K562 (cell line): ENCODE measurements at regions not wholly inside any gene's neighbourhood (a gene's known extent, or its start where the extent isn't known, plus 50 kb on each side); places are given as distances from the start of the nearest gene placed in this dataset.

ENCODE experiments used
- ADNP ChIP-seq: fragments of 200-800 bp; sonication (Bioruptor generic); IDR thresholded peaks from 2 replicates; pipeline ENCODE4 v1.6.1; 2016; ENCODE audit warnings: missing genetic modification characterization, missing compliant biosample characterization
- CXXC5 ChIP-seq: fragments of 250-450 bp; sonication (Bioruptor Pico); IDR thresholded peaks from 2 replicates; pipeline ENCODE4 v1.8.0; 2022; ENCODE audit warnings: inconsistent platforms, mild to moderate bottlenecking, moderate library complexity
- FOXM1 ChIP-seq, 2 experiments: fragments of 450-650 bp in 1 of 2; sonication (generic) in 1 of 2; formaldehyde crosslinking in 1 of 2; IDR thresholded peaks; 2 replicates each; pipeline versions ENCODE4 v1.6.1 to v1.9.0; 2017 to 2022; ENCODE audit warnings: low read depth in 2 of 2, mild to moderate bottlenecking in 2 of 2, missing genetic modification reagents in 1 of 2, moderate library complexity in 1 of 2
- FOXP4 ChIP-seq: sonication (generic); formaldehyde crosslinking; IDR thresholded peaks from 2 replicates; pipeline ENCODE4 v1.8.0; 2022; ENCODE audit warnings: mild to moderate bottlenecking, missing genetic modification reagents, borderline replicate concordance
- JUND ChIP-seq, 2 experiments: IDR thresholded peaks; 2 replicates in 1 of 2; 3 replicates in 1 of 2; pipeline ENCODE4 v1.6.1; 2011; ENCODE audit warnings: borderline replicate concordance in 2 of 2, low read depth in 2 of 2, low read length in 2 of 2, improper control_type of control experiment in 1 of 2, missing biosample characterization in 1 of 2, missing genetic modification characterization in 1 of 2, missing genetic modification reagents in 1 of 2
- MBD2 ChIP-seq: sonication (generic); IDR thresholded peaks from 2 replicates; pipeline ENCODE4 v1.6.1; 2016; ENCODE audit warnings: low read depth, borderline replicate concordance
- MXD1 ChIP-seq: fragments of 250-450 bp; sonication (Bioruptor Pico); IDR thresholded peaks from 2 replicates; pipeline ENCODE4 v1.8.0; 2021; ENCODE audit warnings: borderline replicate concordance, mild to moderate bottlenecking, moderate library complexity; ENCODE audit not compliant: poor library complexity, severe bottlenecking
- PYGO2 ChIP-seq: fragments of 450-650 bp; IDR thresholded peaks from 2 replicates; pipeline ENCODE4 v1.6.1; 2016; ENCODE audit warnings: mild to moderate bottlenecking, missing genetic modification characterization, moderate library complexity, missing compliant biosample characterization
- RBBP5 ChIP-seq: fragments of 200-600 bp; sonication (generic); IDR thresholded peaks from 2 replicates; pipeline ENCODE4 v1.6.1; 2012; ENCODE audit warnings: borderline replicate concordance, mild to moderate bottlenecking, low read length, control low read depth, inconsistent platforms; ENCODE audit not compliant: insufficient read depth, poor library complexity, severe bottlenecking
- RBM14 ChIP-seq: fragments of 200-400 bp; formaldehyde crosslinking; IDR thresholded peaks from 2 replicates; pipeline ENCODE4 v1.6.1; 2018; ENCODE audit warnings: low read depth, mild to moderate bottlenecking, low read length, moderate library complexity, borderline replicate concordance; ENCODE audit not compliant: insufficient read depth
- SAFB ChIP-seq: fragments of 200-400 bp; formaldehyde crosslinking; IDR thresholded peaks from 2 replicates; pipeline ENCODE4 v1.6.1; 2017; ENCODE audit warnings: low read depth, low read length, borderline replicate concordance
- SMAD4 ChIP-seq: fragments of 250-450 bp; sonication (Bioruptor Pico); conservative IDR thresholded peaks from 2 replicates; pipeline ENCODE4 v1.8.0; 2021; ENCODE audit warnings: inconsistent platforms, mild to moderate bottlenecking, moderate library complexity
- SNRNP70 ChIP-seq: fragments of 200-400 bp; formaldehyde crosslinking; optimal IDR thresholded peaks from 2 replicates; pipeline ENCODE3; 2017; ENCODE audit warnings: low read depth, low read length
- SPI1 ChIP-seq: IDR thresholded peaks from 2 replicates; pipeline ENCODE4 v1.6.1; 2011; ENCODE audit warnings: low read depth, low read length, control low read depth, borderline replicate concordance
- SRSF3 ChIP-seq: fragments of 200-400 bp; formaldehyde crosslinking; IDR thresholded peaks from 2 replicates; pipeline ENCODE4 v1.6.1; 2016; ENCODE audit warnings: mild to moderate bottlenecking, low read length, moderate library complexity; ENCODE audit not compliant: insufficient read depth
- SRSF7 ChIP-seq: fragments of 200-400 bp; formaldehyde crosslinking; optimal IDR thresholded peaks from 2 replicates; pipeline ENCODE3; 2017; ENCODE audit warnings: mild to moderate bottlenecking, low read depth, low read length
- TSHZ1 ChIP-seq: fragments of 250-450 bp; sonication (Bioruptor Pico); IDR thresholded peaks from 2 replicates; pipeline ENCODE4 v1.4.0; 2020; ENCODE audit warnings: mild to moderate bottlenecking, moderate library complexity
- ZNF140 ChIP-seq: fragments of 250-450 bp; sonication (Bioruptor Pico); IDR thresholded peaks from 2 replicates; pipeline ENCODE4 v1.8.0; 2021; ENCODE audit warnings: moderate library complexity, mild to moderate bottlenecking, inconsistent platforms
- ZNF232 ChIP-seq: sonication (generic); formaldehyde crosslinking; IDR thresholded peaks from 2 replicates; pipeline ENCODE4 v1.8.0; 2022; ENCODE audit warnings: mild to moderate bottlenecking, missing genetic modification reagents
- ZNF589 ChIP-seq: fragments of 200-800 bp; sonication (Bioruptor generic); IDR thresholded peaks from 2 replicates; pipeline ENCODE4 v1.6.1; 2016; ENCODE audit warnings: low read depth, missing genetic modification characterization, missing compliant biosample characterization
- ZNF785 ChIP-seq: fragments of 250-450 bp; sonication (Bioruptor Pico); IDR thresholded peaks from 2 replicates; pipeline ENCODE4 v1.4.0; 2020; ENCODE audit warnings: mild to moderate bottlenecking

- no peak for TF ChIP-seq MXD1
- TF ChIP-seq ZNF140 (CRISPR knock-in tag): no peak
- peak; percentile 75; the same call in 1 of the 2 replicates for TF ChIP-seq ZNF589 (CRISPR knock-in tag)
- peak; percentile 47; the same call in 1 of the 2 replicates for TF ChIP-seq SMAD4 (CRISPR knock-in tag)
- TF ChIP-seq FOXP4 (CRISPR knock-in tag): no peak
- no peak for TF ChIP-seq SRSF7
- peak; percentile 86 for TF ChIP-seq CXXC5 (CRISPR knock-in tag)
- TF ChIP-seq TSHZ1 (CRISPR knock-in tag): no peak
- no peak for TF ChIP-seq SNRNP70
- no peak for TF ChIP-seq SAFB
- no peak for TF ChIP-seq SPI1
- TF ChIP-seq JUND (IDR thresholded peaks at IDR 0.05; ENCODE audit: borderline replicate concordance, low read depth, low read length): peak; percentile 79
- TF ChIP-seq JUND (tag; IDR thresholded peaks at IDR 0.05; ENCODE audit: borderline replicate concordance, low read depth, low read length): peak; percentile 74; the same call in 2 of the 3 replicates
- TF ChIP-seq RBM14: no peak
- TF ChIP-seq SRSF3: no peak
- no peak for TF ChIP-seq ZNF785
- peak; percentile 47 for TF ChIP-seq ADNP
- no peak for TF ChIP-seq ZNF232 (CRISPR knock-in tag)
- TF ChIP-seq RBBP5: peak; percentile 29
- TF ChIP-seq PYGO2: no peak
- peak; percentile 86 for TF ChIP-seq FOXM1 (IDR thresholded peaks at IDR 0.05; ENCODE audit: low read depth)
- TF ChIP-seq FOXM1 (CRISPR knock-in tag; IDR thresholded peaks at IDR 0.05; ENCODE audit: low read depth): no peak
- peak; percentile 17; the same call in 1 of the 2 replicates for TF ChIP-seq MBD2
Observed at GRCh38 chr13:50613356-50613831, 230.1 kb downstream of the DLEU7 start (continued).
